H9 (cell line): ENCODE measurements at regions not wholly inside any gene's neighbourhood (a gene's known extent, or its start where the extent isn't known, plus 50 kb on each side); places are given as distances from the start of the nearest gene placed in this dataset.

Experiments
- DNase-seq: peaks from one replicate; pipeline ENCODE4 v3.0.0-alpha.2; 2017
- H2AFZ ChIP-seq: one replicate; pipeline ENCODE4 v1.6.1; 2013; ENCODE audit warnings: mild to moderate bottlenecking, low read length, control low read depth, moderate library complexity
- H2AK5ac ChIP-seq: 2 replicates; pipeline ENCODE4 v1.6.1; 2013; ENCODE audit warnings: low read length, control low read depth, mixed read lengths; ENCODE audit not compliant: insufficient read length
- H2BK120ac ChIP-seq: one replicate; pipeline ENCODE4 v1.6.1; 2013; ENCODE audit warnings: low read depth, mild to moderate bottlenecking, low read length, control low read depth, inconsistent platforms; ENCODE audit not compliant: poor library complexity, severe bottlenecking
- H2BK12ac ChIP-seq: 2 replicates; pipeline ENCODE4 v1.6.1; 2013; ENCODE audit warnings: low read length, control low read depth, mixed read lengths, low read depth; ENCODE audit not compliant: insufficient read length
- H2BK15ac ChIP-seq: 2 replicates; pipeline ENCODE4 v1.6.1; 2013; ENCODE audit warnings: low read depth, low read length, control low read depth
- H2BK20ac ChIP-seq: one replicate; pipeline ENCODE4 v1.6.1; 2013; ENCODE audit warnings: low read depth, mild to moderate bottlenecking, low read length, control low read depth, inconsistent platforms; ENCODE audit not compliant: poor library complexity, severe bottlenecking
- H2BK5ac ChIP-seq: 2 replicates; pipeline ENCODE4 v1.6.1; 2013; ENCODE audit warnings: low read length, control low read depth, mixed read lengths; ENCODE audit not compliant: insufficient read length
- H3K14ac ChIP-seq: 2 replicates; pipeline ENCODE4 v1.6.1; 2013; ENCODE audit warnings: low read length, control low read depth; ENCODE audit not compliant: insufficient read depth
- H3K18ac ChIP-seq: 2 replicates; pipeline ENCODE4 v1.6.1; 2013; ENCODE audit warnings: low read depth, mild to moderate bottlenecking, mixed read lengths, low read length, control low read depth; ENCODE audit not compliant: insufficient read length
- H3K23ac ChIP-seq: 2 replicates; pipeline ENCODE4 v1.6.1; 2013; ENCODE audit warnings: low read length, control low read depth, mixed read lengths, low read depth; ENCODE audit not compliant: insufficient read length
- H3K23me2 ChIP-seq: 2 replicates; pipeline ENCODE4 v1.6.1; 2013; ENCODE audit warnings: low read depth, mild to moderate bottlenecking, mixed read lengths, low read length, control low read depth; ENCODE audit not compliant: insufficient read length, poor library complexity, severe bottlenecking
- H3K27ac ChIP-seq: 2 replicates; pipeline ENCODE4 v1.5.1; 2013; ENCODE audit warnings: low read length, control low read depth, mixed read lengths, low read depth; ENCODE audit not compliant: insufficient read length
- H3K27me3 ChIP-seq: 2 replicates; pipeline ENCODE4 v1.6.1; 2013; ENCODE audit warnings: low read length, control low read depth, inconsistent platforms; ENCODE audit not compliant: insufficient read depth
- H3K4ac ChIP-seq: 2 replicates; pipeline ENCODE4 v1.6.1; 2013; ENCODE audit warnings: low read depth, mild to moderate bottlenecking, control low read depth, inconsistent platforms, low read length, moderate library complexity
- H3K4me1 ChIP-seq: 2 replicates; pipeline ENCODE4 v1.6.1; 2013; ENCODE audit warnings: low read length, control low read depth, inconsistent platforms; ENCODE audit not compliant: insufficient read depth
- H3K4me2 ChIP-seq: 2 replicates; pipeline ENCODE4 v1.6.1; 2013; ENCODE audit warnings: low read length, control low read depth, mixed read lengths; ENCODE audit not compliant: insufficient read length, insufficient read depth
- H3K56ac ChIP-seq: 2 replicates; pipeline ENCODE4 v1.6.1; 2013; ENCODE audit warnings: low read depth, mild to moderate bottlenecking, mixed read lengths, low read length, control low read depth; ENCODE audit not compliant: insufficient read length
- H3K79me1 ChIP-seq: 2 replicates; pipeline ENCODE4 v1.6.1; 2013; ENCODE audit warnings: low read depth, mild to moderate bottlenecking, moderate library complexity, low read length, control low read depth, inconsistent platforms; ENCODE audit not compliant: insufficient read depth, poor library complexity, severe bottlenecking
- H3K79me2 ChIP-seq: 2 replicates; pipeline ENCODE4 v1.6.1; 2013; ENCODE audit warnings: low read length, control low read depth, inconsistent platforms; ENCODE audit not compliant: insufficient read depth
- H3K9ac ChIP-seq: 2 replicates; pipeline ENCODE4 v1.6.1; 2013; ENCODE audit warnings: low read length, control low read depth, mixed read lengths; ENCODE audit not compliant: insufficient read length; ENCODE audit errors: extremely low read depth
- H3K9me3 ChIP-seq: one replicate; pipeline ENCODE4 v1.6.1; 2013; ENCODE audit warnings: low read depth, low read length, inconsistent platforms; ENCODE audit not compliant: control insufficient read depth
- H3T11ph ChIP-seq: one replicate; pipeline ENCODE4 v1.6.1; 2013; ENCODE audit warnings: mild to moderate bottlenecking, low read length, control low read depth, inconsistent platforms
- H4K20me1 ChIP-seq: one replicate; pipeline ENCODE4 v1.6.1; 2013; ENCODE audit not compliant: control insufficient read depth, insufficient read length, insufficient read depth
- H4K5ac ChIP-seq: 2 replicates; pipeline ENCODE4 v1.6.1; 2013; ENCODE audit warnings: low read depth, mild to moderate bottlenecking, mixed read lengths, low read length, control low read depth; ENCODE audit not compliant: insufficient read length
- H4K8ac ChIP-seq: replicated peaks from 2 replicates; pipeline ENCODE4 v1.6.1; 2013; ENCODE audit warnings: low read length, control low read depth, mixed read lengths, low read depth; ENCODE audit not compliant: insufficient read length
- H4K91ac ChIP-seq: 2 replicates; pipeline ENCODE4 v1.6.1; 2013; ENCODE audit warnings: low read depth, mild to moderate bottlenecking, moderate library complexity, mixed read lengths, low read length, control low read depth; ENCODE audit not compliant: insufficient read length
- H3K27ac Mint-ChIP-seq, 3 experiments: 2 replicates in 2 of 3; 3 replicates in 1 of 3; pipeline ENCODE4 v1.8.0; 2020 to 2021; ENCODE audit warnings: mixed read lengths in 3 of 3, mild to moderate bottlenecking in 1 of 3, moderate library complexity in 1 of 3
- H3K27me3 Mint-ChIP-seq: 2 replicates; pipeline ENCODE4 v1.8.0; 2021; ENCODE audit warnings: low read depth, mild to moderate bottlenecking, moderate library complexity, mixed read lengths
- H3K36me3 Mint-ChIP-seq, 3 experiments: 2 replicates in 2 of 3; 3 replicates in 1 of 3; pipeline ENCODE4 v1.8.0; 2020 to 2021; ENCODE audit warnings: low read depth in 3 of 3, mixed read lengths in 3 of 3; ENCODE audit not compliant: insufficient read depth in 1 of 3
- H3K4me1 Mint-ChIP-seq, 2 experiments: 2 replicates each; pipeline ENCODE4 v1.8.0; 2020; ENCODE audit warnings: mixed read lengths in 2 of 2
- H3K4me3 Mint-ChIP-seq, 2 experiments: 2 replicates in 1 of 2; 3 replicates in 1 of 2; pipeline ENCODE4 v1.8.0; 2020 to 2021; ENCODE audit warnings: mild to moderate bottlenecking in 2 of 2, mixed read lengths in 2 of 2, moderate library complexity in 1 of 2
- H3K9me3 Mint-ChIP-seq, 2 experiments: 2 replicates in 1 of 2; 3 replicates in 1 of 2; pipeline ENCODE4 v1.8.0; 2020; ENCODE audit warnings: mild to moderate bottlenecking in 2 of 2, mixed read lengths in 2 of 2, moderate library complexity in 1 of 2
- WGBS: extraction: QIAGEN DNeasy Blood & Tissue Kit; methylation state at CpG from one replicate; pipeline ENCODE4 v1.1.7; 2013; ENCODE audit warnings: missing lambda C conversion rate, low lambda C conversion rate, mixed read lengths; ENCODE audit not compliant: insufficient read length; ENCODE audit errors: extremely low coverage; 5-methylcytosine and 5-hydroxymethylcytosine counted together
- TF ChIP-seq, protein P1 (sequence below): fragments of 200-600 bp; sonication (generic); conservative IDR thresholded peaks from 3 replicates; pipeline ENCODE4 v1.8.0; 2021; ENCODE audit warnings: antibody characterized with exemption, mild to moderate bottlenecking

DNA sequence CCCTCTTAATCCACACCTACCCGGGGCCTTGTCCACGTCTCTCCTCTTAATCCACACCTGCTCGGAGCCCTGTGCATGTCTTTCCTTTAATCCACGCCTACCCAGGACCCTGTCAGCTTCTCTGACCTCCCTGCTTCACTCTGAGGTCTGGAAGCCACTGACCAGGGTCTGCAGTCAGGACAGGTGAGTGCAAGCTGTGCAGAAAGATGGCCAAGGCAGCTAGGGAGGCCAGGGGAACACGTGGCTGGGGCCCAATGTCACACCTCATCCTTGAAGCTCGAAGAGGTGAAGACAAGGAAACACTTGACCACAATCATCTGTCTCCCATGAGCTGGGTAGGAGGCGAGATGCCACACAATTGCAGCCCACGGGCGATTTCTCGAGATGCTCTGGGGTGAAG, 1516.9 kb downstream of the BRD1 start:
- H3T11ph ChIP-seq: no peak overlapping the region
- no peak overlapping the region for H3K18ac ChIP-seq
- no peak overlapping the region for H3K23ac ChIP-seq
- H4K5ac ChIP-seq: no peak overlapping the region
- Mint-ChIP-seq H3K27me3 (peaks cover 11% of the 10 kb centered on the region), H3K4me3 (no peak overlapping the region), H3K4me1 (peaks cover 31% of the 10 kb centered on the region in 2 experiments), H3K9me3 (peaks cover 10 to 13% of the 10 kb centered on the region in 2 experiments; a peak in 4 of 5 replicates), H3K36me3 (peaks cover 2 to 13% (median 3%) of the 10 kb centered on the region in 3 experiments; a peak in 5 of 7 replicates), H3K27ac (no peak overlapping the region)
- no peak overlapping the region for H2BK120ac ChIP-seq
- TF ChIP-seq, protein P1, sequence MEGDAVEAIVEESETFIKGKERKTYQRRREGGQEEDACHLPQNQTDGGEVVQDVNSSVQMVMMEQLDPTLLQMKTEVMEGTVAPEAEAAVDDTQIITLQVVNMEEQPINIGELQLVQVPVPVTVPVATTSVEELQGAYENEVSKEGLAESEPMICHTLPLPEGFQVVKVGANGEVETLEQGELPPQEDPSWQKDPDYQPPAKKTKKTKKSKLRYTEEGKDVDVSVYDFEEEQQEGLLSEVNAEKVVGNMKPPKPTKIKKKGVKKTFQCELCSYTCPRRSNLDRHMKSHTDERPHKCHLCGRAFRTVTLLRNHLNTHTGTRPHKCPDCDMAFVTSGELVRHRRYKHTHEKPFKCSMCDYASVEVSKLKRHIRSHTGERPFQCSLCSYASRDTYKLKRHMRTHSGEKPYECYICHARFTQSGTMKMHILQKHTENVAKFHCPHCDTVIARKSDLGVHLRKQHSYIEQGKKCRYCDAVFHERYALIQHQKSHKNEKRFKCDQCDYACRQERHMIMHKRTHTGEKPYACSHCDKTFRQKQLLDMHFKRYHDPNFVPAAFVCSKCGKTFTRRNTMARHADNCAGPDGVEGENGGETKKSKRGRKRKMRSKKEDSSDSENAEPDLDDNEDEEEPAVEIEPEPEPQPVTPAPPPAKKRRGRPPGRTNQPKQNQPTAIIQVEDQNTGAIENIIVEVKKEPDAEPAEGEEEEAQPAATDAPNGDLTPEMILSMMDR: no peak
- H2BK5ac ChIP-seq: no peak overlapping the region
- H3K4me1 ChIP-seq: peaks cover 3% of the 10 kb centered on the region; the same call in 1 of the 2 replicates
- H3K27ac ChIP-seq: no peak overlapping the region
- H3K9ac ChIP-seq: no peak overlapping the region
- no peaks in the 10 kb centered on the region for H3K9me3 ChIP-seq
- H2AFZ ChIP-seq: no peak overlapping the region
- DNase-seq: no peak
- H4K91ac ChIP-seq: no peak overlapping the region
- no peaks in the 10 kb centered on the region for H4K20me1 ChIP-seq
- H2BK15ac ChIP-seq: no peak overlapping the region
- H3K79me2 ChIP-seq: no peaks in the 10 kb centered on the region
- no peaks in the 10 kb centered on the region for H3K27me3 ChIP-seq
- H3K4me2 ChIP-seq: no peak overlapping the region
- no peak overlapping the region for H3K4ac ChIP-seq
- no peak overlapping the region for H2AK5ac ChIP-seq
- no peaks in the 10 kb centered on the region for H3K79me1 ChIP-seq
- H4K8ac ChIP-seq: no peak overlapping the region
- no peak overlapping the region for H2BK20ac ChIP-seq
- H2BK12ac ChIP-seq: no peak overlapping the region
- WGBS: no CpG with 5 or more reads among the region's 10 CpGs
- no peaks in the 10 kb centered on the region for H3K23me2 ChIP-seq
- no peak overlapping the region for H3K14ac ChIP-seq
- H3K56ac ChIP-seq: no peak overlapping the region
